Left ventricle myocardium inferior (tissue), 1 donor: ENCODE measurements at regions not wholly inside any gene's neighbourhood (a gene's known extent, or its start where the extent isn't known, plus 50 kb on each side); places are given as distances from the start of the nearest gene placed in this dataset.

ENCODE experiments used
- DNase-seq: peaks from one replicate; pipeline ENCODE4 v3.0.0-alpha.2; 2020
- H3K27ac ChIP-seq: fragments of 200-600 bp; replicated peaks from 2 replicates; pipeline ENCODE4 v1.8.0; 2021
- H3K27me3 ChIP-seq: fragments of 200-600 bp; 2 replicates; pipeline ENCODE4 v1.8.0; 2021; ENCODE audit warnings: low read depth
- H3K36me3 ChIP-seq: fragments of 200-600 bp; 2 replicates; pipeline ENCODE4 v1.8.0; 2021
- H3K4me1 ChIP-seq: fragments of 200-600 bp; 2 replicates; pipeline ENCODE4 v1.8.0; 2021
- H3K4me3 ChIP-seq: fragments of 200-600 bp; 2 replicates; pipeline ENCODE4 v1.8.0; 2021; ENCODE audit warnings: mild to moderate bottlenecking, moderate library complexity
- H3K9me3 ChIP-seq: fragments of 200-600 bp; replicated peaks from 2 replicates; pipeline ENCODE4 v1.8.0; 2021
- intact Hi-C: fragments of 100-400 bp; cut with micrococcal nuclease; formaldehyde crosslinking; loops from one replicate; pipeline ENCODE4 v1.11.0; 2022
- TF ChIP-seq, protein P1 (sequence below): fragments of 200-600 bp; IDR thresholded peaks from 2 replicates; pipeline ENCODE4 v1.8.0; 2021; ENCODE audit warnings: antibody characterized with exemption, mild to moderate bottlenecking, borderline replicate concordance
- donor health status: DM: no; HTN: yes; CAD: no; lungs with severe emphysema.

DNA sequence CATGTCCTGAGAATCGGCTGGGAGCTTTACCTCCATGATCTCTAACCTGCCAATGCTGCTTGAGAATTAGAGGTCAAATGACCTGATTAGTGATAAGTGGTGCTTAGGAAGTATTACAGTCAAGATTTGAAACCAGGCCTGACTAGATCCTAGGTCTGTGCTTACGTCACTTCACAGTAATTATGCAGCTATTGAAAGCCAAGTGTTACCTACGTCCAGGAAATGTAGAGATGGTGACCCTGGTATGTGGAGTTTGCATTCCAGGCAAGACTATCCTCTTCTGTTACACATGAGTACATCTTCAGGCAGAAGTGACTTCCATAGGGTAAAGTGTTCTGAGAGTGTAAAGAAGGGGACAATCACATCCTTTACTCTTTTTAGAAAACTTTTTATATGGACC, 530.4 kb upstream of the TENM4 start:
- Histone ChIP-seq H3K27me3 (peaks cover 4% of the 10 kb centered on the region), H3K4me3 (no peak overlapping the region), H3K36me3 (no peaks in the 10 kb centered on the region), H3K4me1 (peaks cover 8% of the 10 kb centered on the region), H3K27ac (no peak overlapping the region), H3K9me3 (no peaks in the 10 kb centered on the region)
- DNase-seq: no peak
- intact Hi-C loops: no loop called here
- TF ChIP-seq, protein P1, sequence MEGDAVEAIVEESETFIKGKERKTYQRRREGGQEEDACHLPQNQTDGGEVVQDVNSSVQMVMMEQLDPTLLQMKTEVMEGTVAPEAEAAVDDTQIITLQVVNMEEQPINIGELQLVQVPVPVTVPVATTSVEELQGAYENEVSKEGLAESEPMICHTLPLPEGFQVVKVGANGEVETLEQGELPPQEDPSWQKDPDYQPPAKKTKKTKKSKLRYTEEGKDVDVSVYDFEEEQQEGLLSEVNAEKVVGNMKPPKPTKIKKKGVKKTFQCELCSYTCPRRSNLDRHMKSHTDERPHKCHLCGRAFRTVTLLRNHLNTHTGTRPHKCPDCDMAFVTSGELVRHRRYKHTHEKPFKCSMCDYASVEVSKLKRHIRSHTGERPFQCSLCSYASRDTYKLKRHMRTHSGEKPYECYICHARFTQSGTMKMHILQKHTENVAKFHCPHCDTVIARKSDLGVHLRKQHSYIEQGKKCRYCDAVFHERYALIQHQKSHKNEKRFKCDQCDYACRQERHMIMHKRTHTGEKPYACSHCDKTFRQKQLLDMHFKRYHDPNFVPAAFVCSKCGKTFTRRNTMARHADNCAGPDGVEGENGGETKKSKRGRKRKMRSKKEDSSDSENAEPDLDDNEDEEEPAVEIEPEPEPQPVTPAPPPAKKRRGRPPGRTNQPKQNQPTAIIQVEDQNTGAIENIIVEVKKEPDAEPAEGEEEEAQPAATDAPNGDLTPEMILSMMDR: no peak

DNA sequence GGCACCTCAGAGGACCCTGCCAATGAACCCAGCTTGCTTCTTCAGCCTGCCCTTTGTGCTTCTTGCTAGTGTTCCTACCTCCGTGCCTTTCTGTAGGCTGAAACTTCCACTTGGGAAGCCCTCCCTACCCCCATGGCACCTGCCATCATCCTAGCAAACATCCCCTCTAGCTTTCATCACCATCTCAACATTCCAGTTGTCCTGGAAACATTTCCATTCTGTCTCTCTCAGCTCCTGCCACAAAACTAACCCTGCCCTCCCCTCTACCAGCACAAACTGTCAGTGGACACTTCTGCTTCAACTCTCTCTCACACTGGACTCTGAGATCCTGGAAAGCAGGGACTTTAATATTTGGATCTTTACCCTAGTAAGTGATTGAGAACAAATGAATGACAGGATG, 525.8 kb upstream of the TENM4 start:
- Histone ChIP-seq H3K4me3 (no peak overlapping the region), H3K4me1 (no peaks in the 10 kb centered on the region), H3K27me3 (peaks cover 4% of the 10 kb centered on the region), H3K9me3 (no peaks in the 10 kb centered on the region), H3K36me3 (no peaks in the 10 kb centered on the region), H3K27ac (no peak overlapping the region)
- TF ChIP-seq, protein P1: no peak
- no peak for DNase-seq
- intact Hi-C loops: no loop called here

DNA sequence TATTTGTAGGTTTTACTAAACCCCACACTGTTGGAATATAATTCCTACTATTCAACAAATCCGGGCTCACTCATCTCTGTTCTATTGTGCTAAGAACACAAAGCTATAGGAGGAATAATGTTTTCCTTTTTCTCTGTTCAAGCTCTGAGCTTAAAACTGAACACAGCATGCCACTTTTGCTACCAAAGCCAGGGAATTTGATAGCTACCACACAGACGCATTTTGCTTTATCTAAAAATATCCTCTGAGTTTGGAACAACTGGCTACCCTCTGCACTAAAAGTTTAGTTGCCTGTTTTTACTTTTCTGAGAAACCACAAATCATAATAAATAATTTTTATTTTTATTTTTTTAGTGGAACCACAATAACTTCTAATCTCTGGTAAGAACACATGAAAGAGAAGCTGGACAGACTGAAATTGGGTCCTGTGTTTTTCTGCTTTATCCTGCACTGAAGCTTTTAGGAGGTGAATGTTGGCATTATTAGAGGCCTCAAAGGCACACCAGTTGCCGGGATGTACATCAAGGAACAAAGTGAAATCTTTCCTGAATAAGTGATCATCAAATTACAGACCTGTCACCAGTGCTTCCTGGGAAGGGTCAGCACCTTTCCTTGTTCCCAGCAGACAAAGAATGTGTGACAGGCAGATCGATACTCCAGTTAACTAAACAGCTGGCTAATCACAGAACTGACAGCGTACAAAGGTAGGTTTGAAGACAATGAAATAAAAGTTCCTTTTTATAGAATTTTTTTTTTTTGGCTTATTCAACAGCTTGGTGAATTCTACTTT, 523.2 kb upstream of the TENM4 start:
- intact Hi-C loops: no loop called here
- Histone ChIP-seq H3K36me3 (no peaks in the 10 kb centered on the region), H3K9me3 (peaks cover 15% of the 10 kb centered on the region), H3K27ac (no peak overlapping the region), H3K4me3 (no peak overlapping the region), H3K4me1 (no peaks in the 10 kb centered on the region), H3K27me3 (peaks cover 4% of the 10 kb centered on the region)
- TF ChIP-seq, protein P1: no peak
- DNase-seq: no peak

DNA sequence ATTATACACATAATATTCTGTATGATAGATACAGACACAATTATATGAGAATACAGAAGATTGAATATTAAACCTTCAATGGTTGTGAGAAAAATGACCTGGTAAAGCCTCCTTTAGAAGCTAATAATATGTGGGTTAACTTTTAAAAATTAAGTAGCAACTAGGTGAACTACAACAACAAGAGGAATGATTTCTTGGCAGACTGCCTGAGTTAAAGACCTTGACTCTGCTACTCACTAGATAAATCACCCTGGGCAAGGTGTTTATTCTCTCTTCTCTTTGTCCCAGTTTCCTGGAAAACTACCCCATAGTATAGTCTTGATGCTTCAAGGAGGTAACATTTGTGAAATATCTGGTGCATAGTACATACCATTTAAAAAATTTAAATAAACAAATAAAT, 519.6 kb upstream of the TENM4 start:
- peaks cover 34% of the 10 kb centered on the region for H3K9me3 ChIP-seq
- DNase-seq: no peak
- no peaks in the 10 kb centered on the region for H3K27me3 ChIP-seq
- TF ChIP-seq, protein P1: no peak
- H3K27ac ChIP-seq: no peak overlapping the region
- intact Hi-C loops: no loop called here
- H3K36me3 ChIP-seq: no peaks in the 10 kb centered on the region
- H3K4me1 ChIP-seq: no peaks in the 10 kb centered on the region
- no peak overlapping the region for H3K4me3 ChIP-seq

DNA sequence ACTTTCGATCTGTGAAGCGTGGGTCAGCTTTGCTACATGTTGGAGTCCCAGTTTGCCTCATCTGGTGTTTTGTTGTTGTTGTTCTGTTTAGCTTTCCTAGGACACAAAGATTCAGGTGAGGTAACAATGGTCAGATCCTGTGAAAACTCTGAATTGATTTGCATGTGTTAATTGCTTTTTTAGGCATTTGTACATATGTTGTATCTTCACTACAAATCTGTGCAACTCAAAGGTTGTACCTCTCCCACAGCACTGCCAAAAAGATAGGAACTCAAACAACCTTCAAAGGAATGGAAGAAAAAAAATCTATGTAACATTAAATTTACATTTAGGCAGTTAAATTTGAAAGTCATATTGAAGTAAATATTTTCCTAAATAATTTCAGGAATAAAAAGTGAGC, 518.5 kb upstream of the TENM4 start:
- Histone ChIP-seq H3K27me3 (no peaks in the 10 kb centered on the region), H3K27ac (no peak overlapping the region), H3K9me3 (peaks cover 34% of the 10 kb centered on the region), H3K4me3 (no peak overlapping the region), H3K4me1 (no peaks in the 10 kb centered on the region), H3K36me3 (no peaks in the 10 kb centered on the region)
- intact Hi-C loops: no loop called here
- no peak for DNase-seq
- TF ChIP-seq, protein P1: no peak
